Adrenal gland (tissue), 9 donors: ENCODE measurements at regions not wholly inside any gene's neighbourhood (a gene's known extent, or its start where the extent isn't known, plus 50 kb on each side); places are given as distances from the start of the nearest gene placed in this dataset.

Experiments
- DNase-seq, 7 donors: peaks; one replicate each; pipeline ENCODE4 v3.0.0-alpha.2; 2019 to 2020
- H3K27ac ChIP-seq, 5 donors: fragments of 200-600 bp; sonication (generic) in 4 of 5; 1 replicate in 3 of 5; 2 replicates in 2 of 5; pipeline versions ENCODE4 v1.5.1 to v1.8.0; 2016 to 2020; ENCODE audit warnings: mild to moderate bottlenecking in 1 of 5
- H3K27me3 ChIP-seq: fragments of 200-600 bp; 2 replicates; pipeline ENCODE4 v1.8.0; 2021
- H3K36me3 ChIP-seq, 2 donors: fragments of 200-600 bp; replicated peaks in 1 of 2; 1 replicate in 1 of 2; 2 replicates in 1 of 2; pipeline versions ENCODE4 v1.5.1 to v1.8.0; 2018 to 2022
- H3K4me1 ChIP-seq, 2 donors: fragments of 200-600 bp; replicated peaks in 1 of 2; 1 replicate in 1 of 2; 2 replicates in 1 of 2; pipeline versions ENCODE4 v1.5.1 to v1.8.0; 2018 to 2021
- H3K4me3 ChIP-seq, 4 donors: fragments of 200-600 bp; sonication (generic) in 3 of 4; one replicate each; pipeline ENCODE4 v1.5.1; 2016 to 2018
- H3K9me3 ChIP-seq, 3 donors: fragments of 200-600 bp; sonication (generic) in 1 of 3; replicated peaks in 1 of 3; 1 replicate in 2 of 3; 2 replicates in 1 of 3; pipeline versions ENCODE4 v1.5.1 to v1.8.0; 2016 to 2021
- CTCF ChIP-seq, 6 experiments: fragments of 450-650 bp in 4 of 6; fragments of 200-600 bp in 2 of 6; sonication (generic) in 1 of 6; IDR thresholded peaks; 1 replicate in 5 of 6; 2 replicates in 1 of 6; pipeline versions ENCODE4 v1.5.1 to v1.8.0; 2016 to 2021; ENCODE audit warnings: antibody characterized with exemption in 6 of 6, mild to moderate bottlenecking in 2 of 6, moderate library complexity in 1 of 6
- POLR2A ChIP-seq, 2 donors: fragments of 450-650 bp; IDR thresholded peaks; one replicate each; pipeline ENCODE4 v1.6.1; 2017; ENCODE audit warnings: antibody characterized with exemption in 2 of 2, mild to moderate bottlenecking in 2 of 2, moderate library complexity in 1 of 2
- whole genome bisulfite sequencing, 4 donors: extraction: QIAGEN DNeasy Blood & Tissue Kit in 2 of 4; methylation state at CpG; one replicate each; pipeline versions ENCODE4 v1.1.5 to v1.1.7; 2013 to 2017; 5-methylcytosine and 5-hydroxymethylcytosine counted together
- intact Hi-C, 2 donors: fragments of 100-400 bp; cut with DNase I; formaldehyde crosslinking; loops; one replicate each; pipeline versions ENCODE4 v1.14.1 to v1.15.0; 2022 to 2023
- donor health status: healthy with polysubstance abuse.
- donor health status: Bipolar disorder and iron deficiency.
- donor health status: DM: yes; HTN: yes; CAD: no.
- donor health status: DM: no; HTN: no; CAD: no.
- donor health status: DM: no; HTN: no; CAD: no.

- H3K4me3 ChIP-seq, result no peak overlapping the region
- DNase-seq, result no peak
- no peak overlapping the region for H3K27ac ChIP-seq
- WGBS, 4 donors, result 67 to 71% (median 70%) methylated on average over 10 of the region's 10 CpGs
- TF ChIP-seq POLR2A (IDR thresholded peaks at IDR 0.05) (no peak), CTCF (IDR thresholded peaks at IDR 0.05) (no peak)
- intact Hi-C loops, result loop anchor here in 1 of 2 donors (10.0 kb wide), 1 partner anchor 60 kb away; no protein-coding TSS in a partner anchor
- no peaks in the 10 kb centered on the region for H3K4me1 ChIP-seq
- no peaks in the 10 kb centered on the region for H3K27me3 ChIP-seq
- H3K36me3 ChIP-seq, result no peaks in the 10 kb centered on the region
- no peaks in the 10 kb centered on the region for H3K9me3 ChIP-seq
Observed at GRCh38 chr20:6644813-6645628, 122.5 kb upstream of the BMP2 start.

GRCh38 chr20:6641012-6641411, 126.5 kb upstream of the BMP2 start:
- no peak overlapping the region for H3K4me3 ChIP-seq
- H3K27me3 ChIP-seq, result no peaks in the 10 kb centered on the region
- WGBS, 4 donors, result 56 to 71% (median 67%) methylated on average over 5 of the region's 5 CpGs
- H3K4me1 ChIP-seq, result no peaks in the 10 kb centered on the region
- intact Hi-C loops, result loop anchor here in 1 of 2 donors (10.0 kb wide), 1 partner anchor 64 kb away; no protein-coding TSS in a partner anchor
- H3K36me3 ChIP-seq, result no peaks in the 10 kb centered on the region
- H3K9me3 ChIP-seq, result no peaks in the 10 kb centered on the region
- no peak for DNase-seq
- TF ChIP-seq CTCF (IDR thresholded peaks at IDR 0.05) (no peak), POLR2A (IDR thresholded peaks at IDR 0.05) (no peak)
- no peak overlapping the region for H3K27ac ChIP-seq

- intact Hi-C loops, result loop anchor here in 1 of 2 donors (10.0 kb wide), 1 partner anchor 128 kb away; the partner anchor contains the start of gene BMP2
- TF ChIP-seq POLR2A (IDR thresholded peaks at IDR 0.05) (no peak), CTCF (IDR thresholded peaks at IDR 0.05) (no peak)
- H3K4me3 ChIP-seq, result no peak overlapping the region
- H3K27me3 ChIP-seq, result no peaks in the 10 kb centered on the region
- H3K27ac ChIP-seq, result no peak overlapping the region
- no peaks in the 10 kb centered on the region for H3K36me3 ChIP-seq
- H3K4me1 ChIP-seq, result peaks cover 0 to 13% of the 10 kb centered on the region in 2 donors
- DNase-seq, result no peak
- no peaks in the 10 kb centered on the region for H3K9me3 ChIP-seq
Observed at GRCh38 chr20:6637160-6637579, 130.3 kb upstream of the BMP2 start.

- TF ChIP-seq CTCF (IDR thresholded peaks at IDR 0.05) (peak; percentile 37 to 65 (median 52)), POLR2A (IDR thresholded peaks at IDR 0.05) (no peak)
- H3K4me3 ChIP-seq, result no peak overlapping the region
- intact Hi-C loops, result loop anchor here in 1 of 2 donors (10.0 kb wide), 1 partner anchor 128 kb away; the partner anchor contains the start of gene BMP2
- no peaks in the 10 kb centered on the region for H3K9me3 ChIP-seq
- H3K27ac ChIP-seq, result no peak overlapping the region
- no peaks in the 10 kb centered on the region for H3K36me3 ChIP-seq
- no peaks in the 10 kb centered on the region for H3K27me3 ChIP-seq
- H3K4me1 ChIP-seq, result peaks cover 0 to 15% of the 10 kb centered on the region in 2 donors
- peak in 6 of 7 donors; percentile 27 to 53 (median 36) for DNase-seq
- WGBS, 4 donors, result 34 to 48% (median 42%) methylated on average over 8 of the region's 8 CpGs
Observed at GRCh38 chr20:6636209-6637159, 131.0 kb upstream of the BMP2 start.
